GM21423 (cell line): ENCODE measurements at regions not wholly inside any gene's neighbourhood (a gene's known extent, or its start where the extent isn't known, plus 50 kb on each side); places are given as distances from the start of the nearest gene placed in this dataset.
"Not testable (repeated sequence)": the region's sequence is repeated elsewhere in the genome, so short reads cannot be mapped to it uniquely, and the experiment has no call there.

Source experiments
- ATAC-seq: cut with Tn5 transposase; IDR thresholded peaks from one replicate; pipeline ENCODE4 v1.9.1; 2021; ENCODE audit warnings: mild to moderate bottlenecking, moderate library complexity; ENCODE audit not compliant: unreplicated experiment

- ATAC-seq, result no peak
These were observed 487.6 kb upstream of the FLRT2 start for GRCh38 chr14:85042301-85042700.

- no peak for ATAC-seq
These were observed 479.8 kb upstream of the FLRT2 start for GRCh38 chr14:85050180-85050579.

GRCh38 chr14:85052646-85053045 lies 477.3 kb upstream of the FLRT2 start:
- no peak for ATAC-seq

GRCh38 chr14:85054178-85054577 lies 475.8 kb upstream of the FLRT2 start:
- ATAC-seq, result no peak

- ATAC-seq, result no peak
These were observed 473.7 kb upstream of the FLRT2 start for GRCh38 chr14:85056267-85056666.

- ATAC-seq, result no peak
These were observed 472.7 kb upstream of the FLRT2 start for GRCh38 chr14:85057221-85057620.

- no peak for ATAC-seq
These were observed 471.8 kb upstream of the FLRT2 start for GRCh38 chr14:85058150-85058549.

- no peak for ATAC-seq
These were observed 469.8 kb upstream of the FLRT2 start for GRCh38 chr14:85060121-85060520.

GRCh38 chr14:85061256-85061655 lies 468.7 kb upstream of the FLRT2 start:
- ATAC-seq, result no peak

- no peak for ATAC-seq
These were observed 466.2 kb upstream of the FLRT2 start for GRCh38 chr14:85063747-85064146.

- no peak for ATAC-seq
These were observed 458.5 kb upstream of the FLRT2 start for GRCh38 chr14:85071447-85071846.

- no peak for ATAC-seq
These were observed 455.0 kb upstream of the FLRT2 start for GRCh38 chr14:85074955-85075354.

GRCh38 chr14:85075694-85076476 lies 454.1 kb upstream of the FLRT2 start:
- ATAC-seq, result no peak

- ATAC-seq, result not testable (repeated sequence)
These were observed 452.2 kb upstream of the FLRT2 start for GRCh38 chr14:85077716-85078115.

GRCh38 chr14:85079842-85080730 lies 449.9 kb upstream of the FLRT2 start:
- ATAC-seq, result no peak

GRCh38 chr14:85084344-85084743 lies 445.6 kb upstream of the FLRT2 start:
- no peak for ATAC-seq

- ATAC-seq, result no peak
These were observed 444.0 kb upstream of the FLRT2 start for GRCh38 chr14:85085981-85086380.

GRCh38 chr14:85087201-85087600 lies 442.7 kb upstream of the FLRT2 start:
- no peak for ATAC-seq

GRCh38 chr14:85088192-85088591 lies 441.8 kb upstream of the FLRT2 start:
- ATAC-seq, result no peak

GRCh38 chr14:85090681-85091080 lies 439.3 kb upstream of the FLRT2 start:
- no peak for ATAC-seq

GRCh38 chr14:85093631-85094330 lies 436.2 kb upstream of the FLRT2 start:
- no peak for ATAC-seq
